HepG2 (cell line): ENCODE measurements at regions not wholly inside any gene's neighbourhood (a gene's known extent, or its start where the extent isn't known, plus 50 kb on each side); places are given as distances from the start of the nearest gene placed in this dataset.

Source experiments
- ATAC-seq: fragments of 200-7000 bp; cut with Tn5 transposase; 3 replicates; pipeline ENCODE4 v1.9.1; 2020; ENCODE audit warnings: mild to moderate bottlenecking, moderate library complexity
- BruUV-seq: library from RNA; stranded (reverse); fragments of 400-500 nt; replicated peaks from 2 replicates; lab custom pipeline; 2021; lab: Mats Ljungman, UMichigan
- CTCF ChIA-PET: fragments of 300-600 bp; formaldehyde crosslinking; extraction: SDS; loops from one replicate; lab custom pipeline; 2021; ENCODE audit warnings: low total read pairs, inconsistent platforms, low intra/inter-chr PET ratio; lab: Yijun Ruan, JAX
- POLR2A ChIA-PET: fragments of 350-600 bp; sonication (Branson Sonifier 250); formaldehyde crosslinking; loops from one replicate; lab custom pipeline; 2020; ENCODE audit warnings: antibody characterized with exemption, inconsistent platforms; lab: Yijun Ruan, JAX
- DNase-seq: peaks from one replicate; pipeline ENCODE4 v3.0.0-alpha.2; 2015; ENCODE audit warnings: low spot score
- FAIRE-seq: peaks from 3 replicates; lab custom pipeline; 2011; peaks lifted over from hg19 to GRCh38; lab: Jason Lieb, UNC
- H2AFZ ChIP-seq: one replicate; pipeline ENCODE4 v1.6.1; 2011; ENCODE audit warnings: low read length, inconsistent platforms
- H3K27ac ChIP-seq: fragments of 300-600 bp; 3 replicates; pipeline ENCODE4 v1.8.0; 2011; ENCODE audit warnings: mixed run types, mild to moderate bottlenecking, mixed read lengths, low read length, inconsistent platforms; ENCODE audit not compliant: insufficient read depth; ENCODE audit errors: extremely low read length
- H3K27me3 ChIP-seq, 2 experiments: fragments of 200-600 bp in 1 of 2; 2 replicates in 1 of 2; 3 replicates in 1 of 2; pipeline versions ENCODE4 v1.6.0 to v1.8.0; 2011; ENCODE audit warnings: low read length in 2 of 2, mild to moderate bottlenecking in 2 of 2, moderate library complexity in 2 of 2, inconsistent platforms in 1 of 2; ENCODE audit not compliant: insufficient read depth in 2 of 2, control insufficient read depth in 1 of 2
- H3K36me3 ChIP-seq, 2 experiments: fragments of 200-600 bp in 1 of 2; replicated peaks in 1 of 2; 2 replicates in 1 of 2; 3 replicates in 1 of 2; pipeline versions ENCODE4 v1.5.1 to v1.8.0; 2011; ENCODE audit warnings: low read length in 2 of 2, inconsistent platforms in 1 of 2; ENCODE audit not compliant: insufficient read depth in 2 of 2, control insufficient read depth in 1 of 2
- H3K4me1 ChIP-seq: 2 replicates; pipeline ENCODE4 v1.5.1; 2012; ENCODE audit warnings: low read length, inconsistent platforms; ENCODE audit not compliant: insufficient read depth
- H3K4me2 ChIP-seq: 2 replicates; pipeline ENCODE4 v1.6.0; 2011; ENCODE audit warnings: low read depth, low read length, inconsistent platforms
- H3K4me3 ChIP-seq, 3 experiments: fragments of 200-600 bp in 1 of 3; sonication (generic), shearing (Covaris generic) in 1 of 3; replicated peaks in 1 of 3; 2 replicates each; pipeline ENCODE4 v1.5.1; 2011 to 2016; ENCODE audit warnings: low read length in 3 of 3, inconsistent platforms in 2 of 3, low read depth in 2 of 3, mild to moderate bottlenecking in 2 of 3, control low read depth in 1 of 3, mixed read lengths in 1 of 3; ENCODE audit not compliant: insufficient read depth in 1 of 3
- H3K79me2 ChIP-seq: one replicate; pipeline ENCODE4 v1.6.1; 2011; ENCODE audit warnings: low read length, inconsistent platforms; ENCODE audit not compliant: insufficient read depth
- H3K9ac ChIP-seq: 2 replicates; pipeline ENCODE4 v1.6.0; 2011; ENCODE audit warnings: mild to moderate bottlenecking, low read depth, low read length, inconsistent platforms; ENCODE audit not compliant: insufficient read depth
- H3K9me3 ChIP-seq: 2 replicates; pipeline ENCODE4 v1.5.1; 2012; ENCODE audit warnings: mild to moderate bottlenecking, low read length
- H4K20me1 ChIP-seq: 2 replicates; pipeline ENCODE4 v1.6.0; 2011; ENCODE audit warnings: inconsistent platforms, mild to moderate bottlenecking, low read length, moderate library complexity; ENCODE audit not compliant: insufficient read depth
- CBX5 ChIP-seq: sonication (generic); formaldehyde crosslinking; IDR thresholded peaks from 2 replicates; pipeline ENCODE4 v1.4.0; 2020; ENCODE audit warnings: missing genetic modification reagents, borderline replicate concordance
- HNF4A ChIP-seq: sonication (generic); formaldehyde crosslinking; IDR thresholded peaks from 2 replicates; pipeline ENCODE4 v1.4.0; 2020; ENCODE audit warnings: missing genetic modification reagents
- NFE2L2 ChIP-seq: fragments of 150-350 bp; IDR thresholded peaks from 2 replicates; pipeline ENCODE4 v1.6.1; 2014; ENCODE audit warnings: low read length
- SRF ChIP-seq: IDR thresholded peaks from 2 replicates; pipeline ENCODE4 v1.6.1; 2011; ENCODE audit warnings: mild to moderate bottlenecking, low read depth, low read length, moderate library complexity
- SYNCRIP ChIP-seq: fragments of 200-400 bp; formaldehyde crosslinking; IDR thresholded peaks from 2 replicates; pipeline ENCODE4 v1.6.1; 2018; ENCODE audit warnings: mild to moderate bottlenecking, low read depth, low read length; ENCODE audit not compliant: insufficient read depth
- ZNF766 ChIP-seq: sonication (generic); formaldehyde crosslinking; IDR thresholded peaks from 2 replicates; pipeline ENCODE4 v1.5.0; 2020; ENCODE audit warnings: missing genetic modification reagents, borderline replicate concordance
- ZNF788 ChIP-seq: sonication (generic); formaldehyde crosslinking; IDR thresholded peaks from 2 replicates; pipeline ENCODE4 v1.5.0; 2020; ENCODE audit warnings: mild to moderate bottlenecking, missing genetic modification reagents, borderline replicate concordance
- WGBS: methylation state at CpG from one replicate; pipeline ENCODE4 v1.1.6; 2017; ENCODE audit warnings: low lambda C conversion rate; 5-methylcytosine and 5-hydroxymethylcytosine counted together
- in situ Hi-C: cut with HindIII; loops from 2 replicates; pipeline ENCODE4 v1.10.0; 2017; ENCODE audit warnings: low pct_unique_long_range_greater_than_20kb; ENCODE audit not compliant: extremely low pct_ligation_motif_present
- intact Hi-C: fragments of 100-400 bp; cut with micrococcal nuclease; formaldehyde crosslinking; loops from one replicate; pipeline ENCODE4 v1.10.0; 2022; ENCODE audit not compliant: unreplicated experiment

GRCh38 chr7:106986450-106986977 lies 58.0 kb upstream of the PRKAR2B start:
- in situ Hi-C loops (no loop called here), intact Hi-C loops (no loop called here)
- no peaks in the 10 kb centered on the region for H4K20me1 ChIP-seq
- BruUV-seq: no TSS peak
- H3K79me2 ChIP-seq: no peaks in the 10 kb centered on the region
- H3K27me3 ChIP-seq: peaks cover 0 to 3% of the 10 kb centered on the region in 2 experiments; a peak in 1 of 5 replicates
- H3K4me2 ChIP-seq: no peak overlapping the region
- ChIA-PET POLR2A (no interaction called here), CTCF (no interaction called here)
- no peak overlapping the region for H3K4me3 ChIP-seq
- H3K36me3 ChIP-seq: no peaks in the 10 kb centered on the region
- TF ChIP-seq NFE2L2 (no peak), ZNF788 (CRISPR knock-in tag) (no peak), SYNCRIP (no peak), HNF4A (no peak), ZNF766 (CRISPR knock-in tag) (no peak)
- no peak overlapping the region for H3K9ac ChIP-seq
- H3K9me3 ChIP-seq: no peaks in the 10 kb centered on the region
- ATAC-seq (no peak), FAIRE-seq (no peak), DNase-seq (no peak)
- H3K4me1 ChIP-seq: no peaks in the 10 kb centered on the region
- H2AFZ ChIP-seq: no peak overlapping the region
- no peak overlapping the region for H3K27ac ChIP-seq

- DNase-seq (no peak), FAIRE-seq (no peak), ATAC-seq (no peak)
- no peaks in the 10 kb centered on the region for H3K4me1 ChIP-seq
- BruUV-seq: no TSS peak
- no peaks in the 10 kb centered on the region for H3K27me3 ChIP-seq
- CTCF ChIA-PET: no interaction called here
- POLR2A ChIA-PET: no interaction called here
- H3K4me2 ChIP-seq: no peak overlapping the region
- H3K9me3 ChIP-seq: no peaks in the 10 kb centered on the region
- in situ Hi-C loops: no loop called here
- no peak overlapping the region for H2AFZ ChIP-seq
- intact Hi-C loops: no loop called here
- TF ChIP-seq CBX5 (CRISPR knock-in tag): no peak
- TF ChIP-seq SRF: no peak
- H3K27ac ChIP-seq: no peak overlapping the region
- WGBS: 5% methylated on average over 3 of the region's 3 CpGs
- H3K79me2 ChIP-seq: no peaks in the 10 kb centered on the region
- no peak overlapping the region for H3K9ac ChIP-seq
- H3K36me3 ChIP-seq: no peaks in the 10 kb centered on the region
- H3K4me3 ChIP-seq: no peak overlapping the region
- H4K20me1 ChIP-seq: no peaks in the 10 kb centered on the region
These were observed 56.7 kb upstream of the PRKAR2B start for GRCh38 chr7:106987777-106988176.
